ENCODE measurements at regions not wholly inside any gene's neighbourhood (a gene's known extent, or its start where the extent isn't known, plus 50 kb on each side); places are given as distances from the start of the nearest gene placed in this dataset.

- TF ChIP-seq MAX (IDR thresholded peaks at IDR 0.05): no peak
- TF ChIP-seq EGR1 (IDR thresholded peaks at IDR 0.05): no peak
- TF ChIP-seq TCF12 (IDR thresholded peaks at IDR 0.05; ENCODE audit: low read depth): no peak
- no peak for TF ChIP-seq EP300 (IDR thresholded peaks at IDR 0.05; ENCODE audit: borderline replicate concordance)
- TF ChIP-seq RAD21 (IDR thresholded peaks at IDR 0.05; ENCODE audit: low read depth): no peak
- TF ChIP-seq TAF1 (IDR thresholded peaks at IDR 0.05; ENCODE audit: low read depth): no peak
These were observed 187.5 kb upstream of the ZNF469 start for GRCh38 chr16:88195269-88195705.

Measured in Ishikawa (cell line).